GM12874 (cell line): ENCODE measurements at regions not wholly inside any gene's neighbourhood (a gene's known extent, or its start where the extent isn't known, plus 50 kb on each side); places are given as distances from the start of the nearest gene placed in this dataset.

Experiments used
- CTCF ChIP-seq: IDR thresholded peaks from 2 replicates; pipeline ENCODE4 v1.5.1; 2011; ENCODE audit warnings: low read depth, mild to moderate bottlenecking, control low read depth, low read length, moderate library complexity; ENCODE audit not compliant: insufficient read depth

GRCh38 chr2:126996378-126996699 lies 97.6 kb downstream of the TEX51 start:
- TF ChIP-seq CTCF = no peak
